HG03442 (cell line): ENCODE measurements at regions not wholly inside any gene's neighbourhood (a gene's known extent, or its start where the extent isn't known, plus 50 kb on each side); places are given as distances from the start of the nearest gene placed in this dataset.
"Not testable (repeated sequence)": the region's sequence is repeated elsewhere in the genome, so short reads cannot be mapped to it uniquely, and the experiment has no call there.

Experiments used
- ATAC-seq: cut with Tn5 transposase; IDR thresholded peaks from one replicate; pipeline ENCODE4 v1.9.1; 2021; ENCODE audit warnings: mild to moderate bottlenecking, moderate library complexity; ENCODE audit not compliant: unreplicated experiment

DNA sequence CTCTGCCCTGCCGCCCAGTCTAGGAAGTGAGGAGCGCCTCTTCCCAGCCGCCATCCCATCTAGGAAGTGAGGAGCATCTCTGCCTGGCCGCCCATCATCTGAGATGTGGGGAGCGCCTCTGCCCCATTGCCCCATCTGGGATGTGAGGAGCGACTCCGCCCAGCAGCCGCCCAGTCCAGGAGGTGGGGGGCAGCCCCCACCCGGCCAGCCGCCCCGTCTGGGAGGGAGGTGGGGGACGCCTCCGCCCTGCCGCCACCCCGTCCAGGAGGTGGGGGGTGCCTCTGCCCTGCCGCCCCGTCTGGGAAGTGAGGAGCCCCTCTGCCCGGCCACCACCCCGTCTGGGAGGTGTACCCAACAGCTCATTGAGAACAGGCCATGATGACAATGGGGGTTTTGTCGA, 146.0 kb upstream of the RAB6C start:
- not testable (repeated sequence) for ATAC-seq

DNA sequence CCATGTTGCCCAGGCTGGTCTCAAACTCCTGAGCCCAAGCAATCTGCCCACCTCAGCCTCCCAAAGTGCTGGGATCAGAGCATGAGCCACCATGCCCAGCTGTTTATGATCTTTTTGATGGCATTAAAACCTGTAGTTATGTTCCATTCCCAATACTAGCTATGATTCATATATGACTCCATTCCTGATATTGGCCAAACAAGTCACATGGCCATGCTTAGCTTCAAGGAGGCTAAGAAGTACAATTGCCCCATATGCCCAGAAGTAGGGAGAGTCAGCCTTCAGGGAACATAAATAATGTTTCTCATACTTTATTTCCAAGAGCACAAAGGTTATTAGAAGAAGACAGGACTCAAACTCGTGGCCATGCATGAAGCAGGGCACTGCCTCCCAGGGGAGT, 132.4 kb upstream of the RAB6C start:
- no peak for ATAC-seq

DNA sequence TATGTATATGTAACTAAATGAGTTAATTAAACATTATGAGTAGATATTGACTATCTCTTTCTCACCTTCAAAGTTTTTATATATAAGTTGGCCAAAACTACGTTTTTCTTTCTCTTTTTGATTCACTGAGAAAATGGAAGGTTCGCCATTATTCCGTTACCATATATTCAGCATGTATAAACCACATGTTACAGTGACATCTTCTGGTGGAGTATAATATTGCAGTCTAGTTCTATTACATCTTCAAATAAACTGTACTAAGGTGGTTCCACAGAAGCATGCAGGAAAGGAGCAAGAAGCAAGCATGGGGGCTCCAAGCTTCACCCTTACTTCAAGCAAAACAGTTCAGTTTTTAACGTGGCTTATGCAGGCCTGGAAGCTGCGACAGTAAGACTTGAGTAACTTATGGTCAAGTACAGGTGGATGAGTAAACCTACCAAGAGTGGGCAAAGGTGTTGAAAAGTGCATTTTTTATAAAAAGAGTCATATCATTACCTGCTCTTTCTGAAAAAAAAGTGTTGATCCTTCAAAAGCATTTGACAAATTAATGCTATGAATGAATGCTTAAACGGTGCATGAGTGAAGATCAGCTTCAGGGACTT, 129.8 kb upstream of the RAB6C start:
- peak; percentile 81 for ATAC-seq

DNA sequence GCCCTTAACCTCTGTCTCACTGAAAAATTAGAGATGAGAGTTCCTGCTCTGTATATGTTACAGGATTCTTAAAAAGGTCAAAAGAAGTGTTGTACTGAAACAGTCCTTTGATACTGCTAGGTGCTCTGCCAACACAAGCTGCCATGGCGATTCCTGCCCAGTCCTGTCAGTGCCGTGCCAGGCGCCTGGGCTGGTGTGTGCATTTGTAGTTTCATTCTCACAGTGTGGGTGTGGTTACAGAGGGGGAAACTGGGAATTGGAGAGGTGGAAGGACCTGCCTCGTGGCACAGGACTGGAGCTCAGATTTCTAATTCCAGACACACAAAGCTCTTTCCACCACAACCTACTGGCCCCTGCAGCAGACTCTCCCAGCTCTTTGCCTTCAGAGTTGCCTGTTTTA, 122.3 kb upstream of the RAB6C start:
- no peak for ATAC-seq

DNA sequence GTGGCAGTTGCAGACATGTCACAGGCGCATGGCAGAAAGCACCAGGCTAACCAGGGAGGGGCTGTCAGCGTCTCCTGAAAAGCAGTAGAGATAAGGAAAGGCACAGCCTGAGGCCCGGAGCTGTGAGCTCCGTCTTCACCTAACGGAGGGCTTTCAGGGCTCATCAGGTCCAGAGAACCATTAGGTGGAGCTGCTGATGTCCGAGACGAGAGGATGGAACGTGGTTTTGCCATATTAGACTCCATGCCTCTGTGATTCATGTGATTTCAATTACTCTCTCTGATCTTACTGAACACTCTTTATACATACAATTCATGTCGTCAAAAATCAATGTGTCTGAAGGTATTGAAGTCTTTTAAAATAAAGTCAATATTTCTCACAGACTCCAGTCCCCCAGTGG, 120.3 kb upstream of the RAB6C start:
- ATAC-seq: no peak

DNA sequence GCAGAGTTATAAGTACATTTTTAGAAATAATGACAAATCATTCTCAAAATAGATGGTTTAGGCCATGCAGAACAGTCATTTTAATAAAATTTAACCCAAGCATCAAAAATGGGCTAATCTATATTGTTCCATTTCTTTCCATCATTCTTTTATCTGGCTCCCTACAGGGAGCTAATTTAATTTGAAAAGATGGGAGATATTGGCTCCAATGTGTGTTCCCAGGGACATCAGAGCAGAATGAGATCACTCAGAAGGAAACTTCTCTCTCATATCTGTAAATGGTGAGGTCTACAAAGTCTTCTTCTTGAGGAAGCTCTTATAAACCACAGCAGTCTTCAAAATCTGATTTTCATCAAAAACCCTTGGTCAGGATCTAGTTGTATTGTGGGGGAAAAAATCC, 119.4 kb upstream of the RAB6C start:
- ATAC-seq: no peak

DNA sequence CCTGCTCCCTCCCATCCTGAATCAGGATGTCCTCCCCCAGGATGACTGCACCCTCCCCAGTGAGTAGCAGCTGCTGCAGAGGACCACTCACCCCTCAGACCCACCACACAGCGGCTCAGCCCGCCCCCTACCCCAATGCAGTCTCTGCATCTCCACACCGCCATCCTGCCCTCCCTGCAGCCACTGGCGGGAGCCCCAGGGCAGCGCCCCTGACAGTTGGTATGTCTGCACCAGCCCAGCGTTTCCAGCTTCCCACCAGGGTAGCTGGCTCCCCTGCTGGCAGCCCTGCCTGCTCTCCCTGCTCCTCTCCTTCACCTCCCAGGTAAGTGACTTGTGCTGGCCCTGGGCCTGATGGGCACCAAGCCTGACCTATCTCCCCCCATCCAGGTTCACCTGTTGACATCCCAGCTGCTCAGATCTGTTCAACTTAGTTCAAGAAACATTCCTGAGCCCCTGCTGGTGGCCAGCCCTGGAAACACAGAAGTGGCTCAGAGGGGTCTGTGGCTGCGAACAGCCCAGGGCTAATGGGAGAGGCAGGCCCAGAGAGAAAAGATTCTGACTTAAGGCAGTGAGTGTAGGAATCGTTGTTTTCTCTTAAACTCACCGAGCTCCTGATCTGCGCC, 117.7 kb upstream of the RAB6C start:
- no peak for ATAC-seq

DNA sequence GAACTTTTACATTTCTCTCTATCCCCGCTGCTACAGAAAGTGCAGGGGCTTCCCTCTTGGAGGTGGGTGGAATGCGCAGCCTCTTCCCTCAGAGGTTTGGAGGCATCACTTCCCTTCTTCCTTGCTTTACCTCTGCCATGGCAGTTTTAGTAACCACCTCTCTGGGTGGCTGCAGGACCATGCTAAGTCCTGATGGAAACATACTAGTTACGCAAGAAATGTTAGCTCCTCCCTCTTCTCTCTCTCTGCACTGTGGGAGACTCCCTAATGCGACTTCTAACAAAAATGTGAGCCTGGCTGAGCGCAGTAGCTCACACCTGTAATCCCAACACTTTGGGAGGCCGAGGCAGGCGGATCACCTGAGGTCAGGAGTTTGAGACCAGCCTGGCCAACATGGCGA, 116.8 kb upstream of the RAB6C start:
- ATAC-seq: no peak

DNA sequence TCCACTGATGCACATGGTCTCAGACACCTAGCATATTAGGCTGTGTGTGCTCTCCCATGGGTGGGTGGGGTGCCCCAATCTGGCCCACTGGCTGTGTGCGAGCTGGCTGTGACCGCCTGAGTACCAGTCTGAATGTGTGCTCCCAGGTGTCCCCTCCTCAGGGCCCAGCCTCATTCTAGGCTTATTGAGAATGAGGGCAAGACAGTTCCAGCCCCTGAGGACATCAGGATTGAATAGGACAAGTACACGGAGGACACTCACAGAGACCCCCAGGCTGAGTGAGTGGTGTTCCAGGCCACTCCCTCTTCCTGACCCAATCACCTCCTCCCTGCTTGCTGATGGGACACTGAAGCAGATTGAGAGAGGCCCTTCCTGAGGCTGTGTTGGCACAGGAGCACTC, 116.1 kb upstream of the RAB6C start:
- no peak for ATAC-seq

DNA sequence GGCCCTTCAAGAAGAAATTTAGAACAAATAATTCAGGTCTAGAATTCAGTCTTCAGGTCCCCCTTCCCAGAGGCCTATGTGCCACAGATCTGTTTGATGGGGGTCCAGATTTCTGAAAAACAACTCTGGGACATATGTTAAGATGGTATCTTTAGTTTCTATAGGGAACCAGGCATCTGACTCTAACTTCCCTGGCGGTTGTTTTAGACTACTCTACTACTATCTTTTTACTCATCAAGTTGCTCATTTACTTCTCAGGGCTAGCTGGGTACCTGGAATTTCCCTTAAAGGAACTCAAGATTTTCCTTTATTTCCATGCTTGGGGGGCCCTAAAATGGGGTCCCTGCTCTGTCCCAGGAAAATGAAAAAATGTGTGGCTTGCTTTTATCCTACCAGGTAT, 114.7 kb upstream of the RAB6C start:
- no peak for ATAC-seq

DNA sequence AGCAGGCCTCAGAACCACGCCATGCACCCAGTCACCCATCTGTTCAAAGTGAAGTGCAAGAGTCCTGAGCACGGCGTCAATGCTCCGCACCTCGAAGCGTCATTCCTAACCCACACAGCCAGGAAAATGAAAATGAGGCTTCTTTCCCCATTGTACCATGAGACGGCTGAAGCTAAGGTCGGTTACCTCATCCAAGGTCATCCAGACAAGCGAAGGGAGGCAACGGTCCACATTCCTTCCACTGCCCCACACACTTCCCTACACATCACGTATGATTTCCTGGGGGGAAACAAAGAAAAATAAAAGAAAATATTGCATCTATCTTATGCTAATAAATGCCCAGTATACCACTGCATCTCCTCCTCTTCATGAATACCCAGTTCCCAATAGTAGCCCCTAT, 113.5 kb upstream of the RAB6C start:
- no peak for ATAC-seq

DNA sequence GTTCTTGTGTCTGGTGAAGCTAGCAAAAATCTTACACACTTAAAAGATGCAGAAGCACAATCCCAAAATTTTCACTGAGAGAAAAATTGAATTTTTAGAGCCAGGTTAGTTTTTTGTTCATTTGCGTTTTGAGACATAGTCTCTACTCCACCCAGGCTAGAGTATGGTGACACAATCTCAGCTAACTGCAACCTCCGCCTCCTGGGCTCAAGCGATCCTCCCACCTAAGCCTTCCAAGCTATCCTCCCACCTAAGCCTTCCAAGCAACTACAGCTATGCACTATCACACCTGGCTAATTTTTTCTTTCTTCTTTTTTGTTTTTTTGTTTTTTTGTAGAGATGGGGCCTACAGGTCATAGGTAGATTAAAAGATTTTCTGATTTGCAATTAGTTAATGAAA, 113.1 kb upstream of the RAB6C start:
- ATAC-seq: no peak

DNA sequence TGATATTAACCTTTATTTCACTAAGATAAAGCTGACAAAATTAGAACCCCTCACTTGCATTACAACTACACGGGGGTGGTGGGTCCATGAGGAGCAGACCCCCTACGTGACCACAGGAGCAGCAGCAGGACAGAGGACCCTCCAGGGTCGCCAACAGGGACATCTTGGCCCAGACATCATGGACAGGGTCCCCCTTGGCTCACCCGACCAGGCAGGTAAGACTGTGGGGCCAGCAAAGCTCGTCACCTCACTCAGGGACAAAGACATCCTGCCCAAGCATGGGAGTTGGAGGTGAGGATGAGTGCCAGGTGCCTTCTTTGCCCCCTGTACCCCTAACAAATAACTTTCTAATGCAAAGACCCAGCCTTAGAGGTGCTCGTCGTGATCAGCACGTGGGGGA, 111.3 kb upstream of the RAB6C start:
- no peak for ATAC-seq

DNA sequence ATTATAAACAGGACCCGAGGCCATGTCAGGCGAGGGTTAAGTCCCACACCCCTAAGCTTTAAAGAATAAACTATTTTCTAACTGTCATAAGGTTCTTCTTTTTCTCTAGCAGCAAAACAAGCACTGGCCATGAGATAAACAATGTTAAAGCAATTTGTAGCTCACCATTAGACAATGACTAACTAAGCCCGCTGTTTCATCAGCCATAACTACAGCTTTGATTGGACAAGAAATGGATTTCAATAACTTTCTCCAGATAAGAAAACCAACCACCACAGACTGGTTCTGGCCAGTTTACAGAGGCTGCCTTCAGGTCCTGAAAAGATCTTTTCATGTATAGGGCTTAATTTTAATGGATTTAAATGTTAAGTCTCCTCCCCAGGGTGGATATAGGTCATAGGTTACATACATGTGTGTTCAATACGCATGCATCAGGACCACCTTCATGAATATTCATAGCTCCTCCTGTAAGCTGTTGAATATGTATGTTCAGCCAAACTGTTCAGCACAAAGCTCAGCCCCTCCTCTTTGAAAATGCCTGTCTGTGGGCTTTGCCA, 108.7 kb upstream of the RAB6C start:
- ATAC-seq: no peak

DNA sequence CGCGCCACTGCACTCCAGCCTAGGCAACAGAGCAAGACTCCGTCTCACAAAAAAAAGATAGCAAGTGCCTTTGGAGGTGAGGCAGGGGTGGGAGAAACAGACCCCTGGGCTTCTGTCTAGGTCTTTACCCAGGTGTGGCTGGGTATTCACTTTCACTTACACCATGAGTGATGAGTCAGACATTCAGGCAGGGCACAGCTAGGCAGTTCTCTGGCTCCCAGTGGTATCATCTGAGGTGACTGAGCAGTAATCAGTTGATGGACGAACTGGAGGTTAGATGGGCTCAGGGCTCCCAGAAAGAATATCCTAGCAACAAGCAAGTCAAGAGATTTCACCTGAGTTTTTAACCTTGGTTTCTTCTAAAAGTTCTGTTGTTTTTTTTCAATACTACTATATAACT, 107.0 kb upstream of the RAB6C start:
- no peak for ATAC-seq

DNA sequence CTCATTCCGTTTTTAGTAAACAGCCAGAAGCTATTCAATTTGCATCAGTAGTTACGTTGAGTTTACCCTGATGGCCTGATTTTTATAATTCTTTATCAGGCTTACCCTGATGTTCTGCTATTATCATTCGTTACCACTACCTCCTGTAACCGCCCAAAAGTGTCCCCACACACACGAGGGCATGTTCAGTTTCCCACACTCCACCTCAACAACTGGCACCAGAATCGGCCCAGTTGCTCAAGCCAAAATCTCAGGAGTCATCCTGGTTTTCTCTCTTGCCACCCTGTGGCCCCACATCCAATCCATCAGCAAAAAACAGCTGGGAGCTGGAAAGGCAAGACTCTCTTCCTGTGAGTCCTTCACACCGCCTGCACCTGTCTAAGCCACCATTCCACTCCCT, 102.9 kb upstream of the RAB6C start:
- no peak for ATAC-seq

DNA sequence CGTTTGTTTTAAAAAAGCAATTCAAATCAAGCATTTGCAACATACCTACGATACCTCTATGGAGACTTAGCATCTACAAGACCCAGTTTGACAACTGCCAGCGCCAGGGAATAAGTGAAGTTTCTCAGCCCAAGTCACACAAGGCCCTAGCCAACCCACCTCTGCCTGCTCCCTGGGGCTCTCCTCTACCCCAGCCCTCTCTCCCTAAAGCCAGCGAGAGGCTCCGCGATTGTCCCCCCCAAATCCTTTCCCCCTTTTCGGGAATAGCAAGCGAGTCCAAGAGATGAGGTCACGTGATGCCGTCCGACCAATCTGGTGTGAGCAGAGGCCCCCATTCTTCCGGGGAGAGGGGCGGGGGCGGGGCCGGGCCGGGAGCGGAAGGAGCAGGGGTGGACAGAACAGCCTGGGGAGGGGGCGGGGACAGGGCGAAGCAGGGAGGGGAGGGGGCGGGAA, 102.2 kb upstream of the RAB6C start:
- ATAC-seq: peak; percentile 75

DNA sequence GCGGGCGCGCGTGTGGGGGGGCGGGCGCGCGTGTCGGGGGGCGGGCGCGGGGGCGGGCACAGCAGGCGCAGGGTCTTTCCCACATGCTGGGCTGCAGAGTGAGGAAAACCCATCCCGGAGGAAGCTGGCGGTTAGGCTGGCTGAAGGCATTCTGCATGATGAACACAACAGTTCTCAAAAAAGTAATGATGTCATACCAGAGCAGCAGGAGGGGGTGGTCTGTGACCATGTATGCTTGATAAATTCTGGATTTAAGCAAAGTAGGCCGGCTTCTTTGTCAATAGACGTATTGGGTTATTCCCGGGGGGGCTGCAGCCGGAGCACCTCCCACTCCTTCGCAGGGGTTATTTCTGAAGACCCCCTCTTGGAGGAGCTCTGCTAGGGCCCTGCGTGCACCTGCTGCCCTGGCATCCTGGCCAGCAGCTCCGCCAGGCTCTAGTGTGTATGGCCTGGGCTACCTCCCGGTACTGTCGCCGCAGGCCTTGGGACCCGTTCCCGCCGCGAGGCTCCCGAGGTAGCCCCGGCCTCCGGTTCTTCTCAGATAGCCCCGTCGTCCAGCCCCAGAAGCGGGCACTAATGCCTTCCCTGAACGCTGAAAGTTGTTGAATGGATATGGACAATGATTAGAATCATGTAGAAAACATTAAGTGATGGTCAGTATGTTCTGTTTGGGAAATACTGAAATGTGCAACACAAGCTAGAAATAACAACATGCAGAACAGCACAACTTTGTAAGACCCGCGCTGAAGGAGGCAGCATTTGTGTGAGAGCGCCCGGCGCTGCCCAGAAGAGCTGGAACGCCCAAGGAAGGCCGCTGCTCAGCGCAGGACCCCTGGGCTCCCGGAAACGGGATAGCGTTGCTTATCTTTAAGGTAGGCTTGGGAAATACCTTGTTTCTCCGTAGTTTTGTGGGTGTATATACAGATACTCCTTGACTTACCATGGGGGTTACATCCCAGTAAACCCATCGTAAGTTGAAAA, 101.4 kb upstream of the RAB6C start:
- no peak for ATAC-seq

DNA sequence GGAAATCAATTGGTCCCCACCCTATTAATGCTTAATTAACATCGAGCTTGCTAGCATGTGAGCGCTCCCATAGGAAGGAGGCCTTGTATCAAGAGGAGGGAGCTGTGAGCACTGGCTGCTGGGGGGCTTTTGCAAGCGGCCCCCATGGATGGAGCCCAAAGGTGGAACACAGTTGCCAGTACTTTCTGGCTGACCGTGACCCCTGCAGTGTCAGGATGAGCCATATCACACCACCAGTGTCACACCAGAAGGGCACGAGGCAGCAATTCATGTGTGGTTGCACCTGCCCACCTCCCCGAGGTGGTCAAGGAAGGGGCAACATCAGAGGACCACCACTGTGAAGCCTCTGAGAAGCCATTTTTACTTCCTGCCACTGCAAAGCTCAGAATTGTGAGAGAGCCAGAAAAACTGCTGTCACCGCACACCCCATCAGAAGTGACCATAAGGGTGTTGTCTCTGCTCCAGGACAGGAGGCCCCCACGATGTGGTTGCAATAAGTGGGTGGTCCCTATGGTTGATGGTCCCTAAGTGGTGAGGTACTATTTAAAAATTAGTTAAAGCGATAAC, 99.8 kb upstream of the RAB6C start:
- ATAC-seq: no peak

DNA sequence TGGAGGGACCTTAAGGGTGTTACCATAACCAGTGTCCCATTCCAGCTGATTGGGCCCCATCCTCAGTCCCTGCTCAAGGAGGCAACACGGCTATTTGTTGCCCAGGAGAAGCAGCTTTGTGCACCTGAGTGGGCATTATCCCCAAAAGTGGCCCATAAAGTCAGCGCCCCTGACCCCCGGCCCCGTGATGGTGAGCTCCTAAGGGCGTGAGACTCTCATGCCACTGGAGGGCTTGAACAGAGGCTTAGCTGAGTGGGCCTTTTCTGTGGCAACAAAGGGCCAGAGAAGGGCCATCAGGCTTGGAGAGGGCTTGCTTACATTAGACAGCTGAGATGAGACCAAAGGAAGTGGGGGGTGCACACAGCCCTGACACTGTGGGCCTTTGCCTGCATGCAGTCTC, 99.2 kb upstream of the RAB6C start:
- no peak for ATAC-seq

DNA sequence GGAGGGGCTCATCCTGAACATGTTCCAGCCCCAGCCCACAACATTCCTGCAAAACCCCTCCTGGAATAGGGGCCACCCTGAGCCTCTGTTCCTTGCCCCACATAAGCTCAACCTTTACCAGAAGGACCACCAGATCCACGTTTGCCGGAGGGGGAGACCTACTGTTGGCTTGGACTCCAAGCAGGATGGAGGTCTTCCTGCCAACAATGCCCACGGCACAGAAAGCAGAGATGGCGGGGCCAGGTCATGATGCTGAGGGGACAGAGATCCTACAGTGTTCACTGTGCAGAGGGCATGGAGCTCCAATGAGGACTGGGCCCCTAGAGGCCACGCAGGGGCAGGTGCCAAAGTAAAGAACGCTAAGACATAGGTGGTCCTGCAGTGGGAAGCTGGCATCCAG, 98.5 kb upstream of the RAB6C start:
- no peak for ATAC-seq
